Endothelial cell of umbilical vein (primary cell): ENCODE measurements at regions not wholly inside any gene's neighbourhood (a gene's known extent, or its start where the extent isn't known, plus 50 kb on each side); places are given as distances from the start of the nearest gene placed in this dataset.

Experiments
- EZH2 ChIP-seq: IDR thresholded peaks from 2 replicates; pipeline ENCODE4 v1.6.1; 2012; ENCODE audit warnings: borderline replicate concordance, low read depth, mild to moderate bottlenecking, moderate library complexity, low read length, inconsistent platforms; ENCODE audit not compliant: severe bottlenecking
- FOS ChIP-seq: IDR thresholded peaks from 2 replicates; pipeline ENCODE4 v1.6.1; 2011; ENCODE audit warnings: mild to moderate bottlenecking, low read length, moderate library complexity, borderline replicate concordance; ENCODE audit not compliant: insufficient read depth
- GATA2 ChIP-seq: IDR thresholded peaks from 2 replicates; pipeline ENCODE4 v1.7.0; 2011; ENCODE audit warnings: low read depth, mild to moderate bottlenecking, moderate library complexity, mixed read lengths, low read length; ENCODE audit not compliant: insufficient read length, insufficient read depth
- JUN ChIP-seq: IDR thresholded peaks from 2 replicates; pipeline ENCODE4 v1.6.1; 2011; ENCODE audit warnings: borderline replicate concordance, low read depth; ENCODE audit not compliant: insufficient read length, insufficient read depth
- MYC ChIP-seq: IDR thresholded peaks from one replicate; pipeline ENCODE4 v1.6.1; 2011; ENCODE audit warnings: mild to moderate bottlenecking, low read depth, low read length
- POLR2A ChIP-seq: IDR thresholded peaks from 2 replicates; pipeline ENCODE4 v1.6.1; 2012; ENCODE audit warnings: low read depth, mild to moderate bottlenecking, control low read depth, low read length
- POLR2AphosphoS5 ChIP-seq: IDR thresholded peaks from 2 replicates; pipeline ENCODE4 v1.6.1; 2012; ENCODE audit warnings: low read depth, mild to moderate bottlenecking, control low read depth, low read length, moderate library complexity; ENCODE audit not compliant: insufficient read depth
- TF ChIP-seq, protein P1 (sequence below), 2 donors: IDR thresholded peaks; 1 replicate in 1 of 2; 2 replicates in 1 of 2; pipeline ENCODE4 v1.5.1; 2011; ENCODE audit warnings: low read length in 2 of 2, mild to moderate bottlenecking in 2 of 2, moderate library complexity in 2 of 2, control low read depth in 1 of 2, inconsistent platforms in 1 of 2, low read depth in 1 of 2; ENCODE audit not compliant: insufficient read depth in 1 of 2; ENCODE audit errors: extremely low read depth in 1 of 2
- TF ChIP-seq, protein P2 (sequence below): IDR thresholded peaks from 2 replicates; pipeline ENCODE4 v1.6.1; 2011; ENCODE audit not compliant: insufficient read depth, insufficient read length

DNA sequence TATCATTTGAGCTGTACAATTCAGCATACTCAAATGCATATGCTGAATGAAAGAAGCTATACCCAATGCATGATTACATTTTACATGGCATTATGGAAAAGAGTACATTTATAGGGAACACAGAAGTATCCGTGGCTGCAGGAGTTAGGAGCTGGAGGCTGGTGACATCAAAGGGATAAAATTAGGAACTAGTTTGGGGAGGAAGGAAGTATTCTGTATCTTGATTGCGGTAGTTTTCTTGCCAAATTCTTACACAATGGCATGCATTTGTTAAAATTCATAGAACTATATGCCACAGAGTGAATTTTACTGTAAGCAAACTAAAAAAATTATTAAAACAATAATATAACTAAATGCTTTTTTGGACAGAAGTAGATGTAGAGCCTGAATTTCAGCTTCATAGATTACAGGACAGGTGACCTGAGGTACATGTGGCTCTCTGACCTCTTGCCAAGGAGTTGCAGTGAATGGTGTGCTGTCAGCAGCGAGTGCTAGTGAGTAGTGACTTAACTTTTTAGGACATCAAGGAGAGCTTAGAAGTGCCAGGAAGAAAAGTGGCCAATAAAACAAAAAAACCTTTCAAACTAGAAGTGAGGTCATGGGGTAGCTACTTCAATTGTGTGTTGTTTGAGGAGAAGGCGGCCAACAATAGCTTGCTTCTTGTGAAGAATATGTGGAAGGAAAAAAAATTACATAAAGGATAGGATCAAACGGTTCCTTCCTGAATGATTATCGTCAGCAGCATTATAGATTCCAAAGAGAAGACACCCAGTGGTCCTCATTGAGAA, 514.9 kb upstream of the CLINT1 start:
- TF ChIP-seq EZH2 (no peak), POLR2A (no peak), POLR2AphosphoS5 (no peak), JUN (no peak), FOS (no peak), GATA2 (no peak), MYC (no peak)
- TF ChIP-seq, protein P1, sequence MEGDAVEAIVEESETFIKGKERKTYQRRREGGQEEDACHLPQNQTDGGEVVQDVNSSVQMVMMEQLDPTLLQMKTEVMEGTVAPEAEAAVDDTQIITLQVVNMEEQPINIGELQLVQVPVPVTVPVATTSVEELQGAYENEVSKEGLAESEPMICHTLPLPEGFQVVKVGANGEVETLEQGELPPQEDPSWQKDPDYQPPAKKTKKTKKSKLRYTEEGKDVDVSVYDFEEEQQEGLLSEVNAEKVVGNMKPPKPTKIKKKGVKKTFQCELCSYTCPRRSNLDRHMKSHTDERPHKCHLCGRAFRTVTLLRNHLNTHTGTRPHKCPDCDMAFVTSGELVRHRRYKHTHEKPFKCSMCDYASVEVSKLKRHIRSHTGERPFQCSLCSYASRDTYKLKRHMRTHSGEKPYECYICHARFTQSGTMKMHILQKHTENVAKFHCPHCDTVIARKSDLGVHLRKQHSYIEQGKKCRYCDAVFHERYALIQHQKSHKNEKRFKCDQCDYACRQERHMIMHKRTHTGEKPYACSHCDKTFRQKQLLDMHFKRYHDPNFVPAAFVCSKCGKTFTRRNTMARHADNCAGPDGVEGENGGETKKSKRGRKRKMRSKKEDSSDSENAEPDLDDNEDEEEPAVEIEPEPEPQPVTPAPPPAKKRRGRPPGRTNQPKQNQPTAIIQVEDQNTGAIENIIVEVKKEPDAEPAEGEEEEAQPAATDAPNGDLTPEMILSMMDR (IDR thresholded peaks at IDR 0.05; ENCODE audit: extremely low read depth in 1 of 2, insufficient read depth in 1 of 2, low read depth in 1 of 2, low read length in 2 of 2): no peak
- TF ChIP-seq, protein P2, sequence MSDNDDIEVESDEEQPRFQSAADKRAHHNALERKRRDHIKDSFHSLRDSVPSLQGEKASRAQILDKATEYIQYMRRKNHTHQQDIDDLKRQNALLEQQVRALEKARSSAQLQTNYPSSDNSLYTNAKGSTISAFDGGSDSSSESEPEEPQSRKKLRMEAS: no peak
